ENCODE measurements at regions not wholly inside any gene's neighbourhood (a gene's known extent, or its start where the extent isn't known, plus 50 kb on each side); places are given as distances from the start of the nearest gene placed in this dataset.
"Not testable (repeated sequence)": the region's sequence is repeated elsewhere in the genome, so short reads cannot be mapped to it uniquely, and the experiment has no call there.

DNA sequence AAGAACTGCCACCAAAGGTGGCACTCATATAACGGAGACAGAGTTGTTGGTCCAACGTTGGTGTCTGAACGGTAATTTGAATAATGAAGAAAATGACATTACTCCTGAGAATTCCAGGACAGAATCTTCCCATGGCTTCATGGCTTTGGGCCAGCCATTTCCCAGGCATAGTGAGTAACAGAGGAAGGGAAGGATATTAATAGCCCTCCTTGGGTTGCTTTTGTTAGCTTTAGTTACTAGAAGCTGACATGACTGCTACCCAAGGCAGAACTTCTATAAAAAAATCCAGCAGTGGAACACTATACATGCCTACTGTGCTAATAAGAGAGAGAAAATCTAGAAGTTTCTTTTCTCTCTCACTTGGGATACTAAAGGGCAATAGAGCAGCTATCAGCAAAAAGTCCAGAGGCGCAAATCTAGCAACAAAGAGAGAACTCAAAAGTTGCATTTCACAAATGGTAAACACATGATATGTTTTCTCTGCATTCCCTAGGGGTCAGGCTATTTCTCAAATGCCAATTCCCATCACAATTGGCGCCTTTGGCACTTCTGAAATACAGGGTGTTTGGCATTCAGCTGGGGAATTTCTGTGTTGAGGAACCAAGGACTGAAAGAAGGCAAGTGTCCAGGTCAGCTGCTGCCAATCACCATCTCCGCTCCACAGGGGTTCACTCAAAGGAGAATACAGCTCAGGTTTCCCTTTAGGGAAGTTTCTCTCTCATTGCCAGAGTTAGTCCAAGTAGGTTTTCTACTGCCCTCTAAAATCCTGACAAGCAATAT, 160.8 kb upstream of the KYNU start:
- Histone ChIP-seq H3K4me1 (replicated peaks in 1 of 2) (no peaks in the 10 kb centered on the region), H3K9me3 (replicated peaks in 1 of 3) (no peaks in the 10 kb centered on the region), H3K27ac (no peak overlapping the region), H3K4me3 (no peak overlapping the region), H3K36me3 (replicated peaks in 1 of 2) (no peaks in the 10 kb centered on the region), H3K27me3 (no peaks in the 10 kb centered on the region)
- 80 to 82% (median 82%) methylated on average over 6 of the region's 6 CpGs for WGBS, 4 donors
- no peak for TF ChIP-seq POLR2A (IDR thresholded peaks at IDR 0.05)
- TF ChIP-seq, protein P1, sequence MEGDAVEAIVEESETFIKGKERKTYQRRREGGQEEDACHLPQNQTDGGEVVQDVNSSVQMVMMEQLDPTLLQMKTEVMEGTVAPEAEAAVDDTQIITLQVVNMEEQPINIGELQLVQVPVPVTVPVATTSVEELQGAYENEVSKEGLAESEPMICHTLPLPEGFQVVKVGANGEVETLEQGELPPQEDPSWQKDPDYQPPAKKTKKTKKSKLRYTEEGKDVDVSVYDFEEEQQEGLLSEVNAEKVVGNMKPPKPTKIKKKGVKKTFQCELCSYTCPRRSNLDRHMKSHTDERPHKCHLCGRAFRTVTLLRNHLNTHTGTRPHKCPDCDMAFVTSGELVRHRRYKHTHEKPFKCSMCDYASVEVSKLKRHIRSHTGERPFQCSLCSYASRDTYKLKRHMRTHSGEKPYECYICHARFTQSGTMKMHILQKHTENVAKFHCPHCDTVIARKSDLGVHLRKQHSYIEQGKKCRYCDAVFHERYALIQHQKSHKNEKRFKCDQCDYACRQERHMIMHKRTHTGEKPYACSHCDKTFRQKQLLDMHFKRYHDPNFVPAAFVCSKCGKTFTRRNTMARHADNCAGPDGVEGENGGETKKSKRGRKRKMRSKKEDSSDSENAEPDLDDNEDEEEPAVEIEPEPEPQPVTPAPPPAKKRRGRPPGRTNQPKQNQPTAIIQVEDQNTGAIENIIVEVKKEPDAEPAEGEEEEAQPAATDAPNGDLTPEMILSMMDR (IDR thresholded peaks at IDR 0.05): no peak
- intact Hi-C loops (cut with DNase I): no loop called here
- DNase-seq: peak in 3 of 7 donors; percentile 12 to 24 (median 23)

DNA sequence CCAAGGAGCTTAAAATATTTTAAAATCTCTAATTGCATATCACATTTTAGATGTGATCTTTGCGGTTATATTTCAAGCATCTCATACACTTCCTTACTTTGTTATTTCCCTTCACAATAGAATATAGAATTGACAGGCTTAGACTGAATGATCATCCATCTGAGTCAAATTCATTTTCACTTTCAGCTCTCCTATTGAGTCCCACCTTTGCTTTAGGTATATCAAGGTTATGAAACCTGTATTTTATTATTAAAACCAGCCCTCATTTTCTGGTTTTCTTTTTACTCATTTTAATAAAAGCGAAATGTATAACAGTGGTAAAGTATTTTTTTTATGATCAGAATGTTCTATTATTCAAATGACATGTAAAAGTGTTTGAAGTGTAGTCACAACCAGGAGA, 162.9 kb upstream of the KYNU start:
- Histone ChIP-seq H3K4me3 (no peak overlapping the region), H3K9me3 (replicated peaks in 1 of 3) (no peaks in the 10 kb centered on the region), H3K27ac (no peak overlapping the region), H3K27me3 (no peaks in the 10 kb centered on the region), H3K36me3 (replicated peaks in 1 of 2) (no peaks in the 10 kb centered on the region), H3K4me1 (replicated peaks in 1 of 2) (no peaks in the 10 kb centered on the region)
- WGBS, 4 donors: 92 to 95% (median 94%) methylated on average over 2 of the region's 2 CpGs
- TF ChIP-seq, protein P1 (IDR thresholded peaks at IDR 0.05): no peak
- TF ChIP-seq POLR2A (IDR thresholded peaks at IDR 0.05): no peak
- DNase-seq: no peak
- intact Hi-C loops (cut with DNase I): no loop called here

DNA sequence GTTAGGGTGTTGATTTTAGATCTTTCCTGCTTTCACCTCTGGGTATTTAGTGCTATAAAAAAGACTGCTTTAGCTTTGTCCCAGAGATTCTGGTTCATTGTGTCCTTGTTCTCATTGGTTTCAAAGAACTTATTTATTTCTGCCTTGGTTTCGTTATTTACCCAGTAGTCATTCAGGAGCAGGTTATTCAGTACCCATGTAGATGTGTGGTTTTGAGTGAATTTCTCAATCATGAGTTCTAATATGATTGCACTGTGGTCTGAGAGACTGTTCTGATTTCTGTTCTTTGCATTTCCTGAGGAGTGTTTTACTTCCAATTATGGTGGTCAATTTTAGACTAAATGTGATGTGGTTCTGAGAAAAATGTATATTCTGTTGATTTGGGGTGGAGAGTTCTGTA, 167.1 kb upstream of the KYNU start:
- no peak overlapping the region for H3K27ac ChIP-seq
- 62 to 81% (median 73%) methylated on average over 1 of the region's 1 CpG for WGBS, 4 donors
- no peaks in the 10 kb centered on the region for H3K9me3 ChIP-seq (replicated peaks in 1 of 3)
- no peaks in the 10 kb centered on the region for H3K27me3 ChIP-seq
- DNase-seq: no peak
- intact Hi-C loops (cut with DNase I): no loop called here
- no peaks in the 10 kb centered on the region for H3K4me1 ChIP-seq (replicated peaks in 1 of 2)
- TF ChIP-seq POLR2A (IDR thresholded peaks at IDR 0.05): no peak
- TF ChIP-seq, protein P1 (IDR thresholded peaks at IDR 0.05): no peak
- no peak overlapping the region for H3K4me3 ChIP-seq
- H3K36me3 ChIP-seq (replicated peaks in 1 of 2): no peaks in the 10 kb centered on the region

DNA sequence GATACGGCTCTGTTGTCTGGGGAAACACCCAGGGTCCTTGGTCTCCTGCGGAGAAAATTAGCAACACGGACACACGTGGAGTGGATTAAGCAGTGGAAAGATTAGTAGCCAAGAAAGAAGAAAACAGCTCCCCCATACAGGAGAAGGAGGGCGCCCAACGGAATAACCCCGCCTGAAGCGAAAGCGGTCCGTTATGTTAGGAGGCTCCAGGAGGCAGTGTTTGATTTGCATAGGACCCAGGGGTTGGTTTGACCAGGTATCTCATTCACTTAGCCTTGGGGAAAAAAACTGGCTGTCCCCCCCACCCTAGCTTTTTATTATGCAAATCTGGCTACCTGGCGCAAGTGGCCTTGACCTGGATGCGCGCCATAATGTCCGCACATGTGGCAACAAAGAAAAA, 170.1 kb upstream of the KYNU start:
- WGBS, 4 donors: 88 to 93% (median 92%) methylated on average over 14 of the region's 14 CpGs
- H3K27me3 ChIP-seq: no peaks in the 10 kb centered on the region
- no peaks in the 10 kb centered on the region for H3K9me3 ChIP-seq (replicated peaks in 1 of 3)
- H3K4me3 ChIP-seq: no peak overlapping the region
- no peak for DNase-seq
- H3K27ac ChIP-seq: no peak overlapping the region
- H3K36me3 ChIP-seq (replicated peaks in 1 of 2): no peaks in the 10 kb centered on the region
- intact Hi-C loops (cut with DNase I): no loop called here
- no peaks in the 10 kb centered on the region for H3K4me1 ChIP-seq (replicated peaks in 1 of 2)
- TF ChIP-seq, protein P1 (IDR thresholded peaks at IDR 0.05): no peak
- TF ChIP-seq POLR2A (IDR thresholded peaks at IDR 0.05): no peak

DNA sequence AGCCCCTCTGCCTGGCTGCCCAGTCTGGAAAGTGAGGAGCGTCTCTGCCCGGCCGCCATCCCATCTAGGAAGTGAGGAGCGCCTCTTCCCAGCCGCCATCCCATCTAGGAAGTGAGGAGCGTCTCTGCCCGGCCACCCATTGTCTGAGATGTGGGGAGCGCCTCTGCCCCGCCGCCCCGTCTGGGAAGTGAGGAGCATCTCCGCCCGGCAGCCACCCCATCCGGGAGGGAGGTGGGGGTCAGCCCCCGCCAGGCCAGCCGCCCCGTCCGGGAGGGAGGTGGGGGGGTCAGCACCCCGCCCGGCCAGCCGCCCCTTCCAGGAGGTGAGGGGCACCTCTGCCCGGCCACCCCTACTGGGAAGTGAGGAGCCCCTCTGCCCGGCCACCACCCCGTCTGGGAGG, 175.1 kb upstream of the KYNU start:
- H3K36me3 ChIP-seq (replicated peaks in 1 of 2); H3K4me3 ChIP-seq; H3K9me3 ChIP-seq (replicated peaks in 1 of 3); H3K4me1 ChIP-seq (replicated peaks in 1 of 2); intact Hi-C loops (cut with DNase I); DNase-seq; H3K27ac ChIP-seq; H3K27me3 ChIP-seq: not testable (repeated sequence)
- WGBS, 4 donors: 95 to 100% (median 96%) methylated on average over 1 to 20 of the region's 24 CpGs

DNA sequence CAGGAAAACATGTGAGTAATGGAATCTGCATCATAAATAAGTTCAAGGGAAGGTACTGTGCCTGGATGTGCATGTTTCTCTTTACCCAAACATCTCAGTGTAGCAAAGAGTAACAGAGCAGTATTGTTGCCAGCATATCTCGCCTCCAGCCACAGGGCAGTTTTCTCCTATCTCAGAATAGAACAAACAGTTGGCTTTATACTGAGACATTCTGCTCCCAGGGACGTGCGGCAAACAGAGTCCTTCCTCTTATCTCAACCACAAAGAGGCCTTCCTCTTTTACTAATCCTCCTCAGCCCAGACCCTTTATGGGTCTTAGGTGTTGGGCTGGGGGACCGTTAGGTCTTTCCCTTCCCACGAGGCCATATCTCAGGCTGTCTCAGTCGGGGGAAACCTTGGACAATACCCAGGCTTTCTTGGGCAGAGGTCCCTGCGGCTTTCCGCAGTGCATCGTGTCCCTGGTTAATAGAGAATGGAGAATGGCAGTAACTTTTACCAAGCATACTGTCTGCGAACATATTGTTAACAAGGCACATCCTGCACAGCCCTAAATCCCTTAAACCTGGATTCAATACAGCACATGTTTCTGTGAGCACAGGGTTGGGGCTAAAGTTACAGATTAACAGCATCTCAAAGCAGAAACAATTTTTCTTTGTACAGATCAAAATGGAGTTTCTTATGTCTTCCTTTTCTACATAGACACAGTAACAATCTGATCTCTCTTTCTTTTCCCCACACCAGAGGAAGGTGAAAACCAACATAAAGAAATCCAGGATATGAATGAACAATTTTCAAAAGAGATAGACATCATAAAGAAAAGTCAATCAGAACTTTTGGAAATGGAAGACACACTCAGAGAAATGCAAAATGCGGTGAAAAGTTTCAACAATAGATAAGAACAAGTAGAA, 181.9 kb upstream of the KYNU start:
- 65 to 83% (median 69%) methylated on average over 8 to 11 of the region's 11 CpGs for WGBS, 4 donors
- H3K9me3 ChIP-seq (replicated peaks in 1 of 3); H3K27me3 ChIP-seq; H3K4me1 ChIP-seq (replicated peaks in 1 of 2); H3K36me3 ChIP-seq (replicated peaks in 1 of 2); intact Hi-C loops (cut with DNase I); H3K27ac ChIP-seq; H3K4me3 ChIP-seq; DNase-seq: not testable (repeated sequence)

Data from adrenal gland (tissue), 9 donors.